ENCODE measurements at regions not wholly inside any gene's neighbourhood (a gene's known extent, or its start where the extent isn't known, plus 50 kb on each side); places are given as distances from the start of the nearest gene placed in this dataset.

DNA sequence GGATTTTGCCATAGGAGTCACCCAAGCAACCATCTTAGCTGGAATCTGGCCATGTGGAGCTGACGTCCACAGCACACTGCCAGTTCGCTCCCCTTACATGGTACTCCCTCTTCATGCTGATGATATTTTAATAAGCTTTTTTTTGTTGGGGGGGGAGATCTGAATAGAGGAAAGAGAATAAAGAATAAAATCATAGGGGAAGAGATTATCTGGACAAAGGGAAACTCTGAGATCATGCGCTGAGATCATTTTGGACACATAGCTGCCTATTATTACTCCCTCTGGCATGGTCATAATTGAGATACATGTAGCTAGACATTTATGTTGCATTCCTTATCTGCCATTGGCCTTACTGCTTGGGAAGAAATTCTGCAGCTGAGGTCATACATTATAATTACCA, 282.7 kb downstream of the HTR7 start:
- no peak for DNase-seq (ENCODE audit: low spot score)
- Histone ChIP-seq H3K4me3 (no peak overlapping the region), H3K27ac (no peak overlapping the region)
- TF ChIP-seq, protein P1, sequence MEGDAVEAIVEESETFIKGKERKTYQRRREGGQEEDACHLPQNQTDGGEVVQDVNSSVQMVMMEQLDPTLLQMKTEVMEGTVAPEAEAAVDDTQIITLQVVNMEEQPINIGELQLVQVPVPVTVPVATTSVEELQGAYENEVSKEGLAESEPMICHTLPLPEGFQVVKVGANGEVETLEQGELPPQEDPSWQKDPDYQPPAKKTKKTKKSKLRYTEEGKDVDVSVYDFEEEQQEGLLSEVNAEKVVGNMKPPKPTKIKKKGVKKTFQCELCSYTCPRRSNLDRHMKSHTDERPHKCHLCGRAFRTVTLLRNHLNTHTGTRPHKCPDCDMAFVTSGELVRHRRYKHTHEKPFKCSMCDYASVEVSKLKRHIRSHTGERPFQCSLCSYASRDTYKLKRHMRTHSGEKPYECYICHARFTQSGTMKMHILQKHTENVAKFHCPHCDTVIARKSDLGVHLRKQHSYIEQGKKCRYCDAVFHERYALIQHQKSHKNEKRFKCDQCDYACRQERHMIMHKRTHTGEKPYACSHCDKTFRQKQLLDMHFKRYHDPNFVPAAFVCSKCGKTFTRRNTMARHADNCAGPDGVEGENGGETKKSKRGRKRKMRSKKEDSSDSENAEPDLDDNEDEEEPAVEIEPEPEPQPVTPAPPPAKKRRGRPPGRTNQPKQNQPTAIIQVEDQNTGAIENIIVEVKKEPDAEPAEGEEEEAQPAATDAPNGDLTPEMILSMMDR (IDR thresholded peaks at IDR 0.05), result no peak

DNA sequence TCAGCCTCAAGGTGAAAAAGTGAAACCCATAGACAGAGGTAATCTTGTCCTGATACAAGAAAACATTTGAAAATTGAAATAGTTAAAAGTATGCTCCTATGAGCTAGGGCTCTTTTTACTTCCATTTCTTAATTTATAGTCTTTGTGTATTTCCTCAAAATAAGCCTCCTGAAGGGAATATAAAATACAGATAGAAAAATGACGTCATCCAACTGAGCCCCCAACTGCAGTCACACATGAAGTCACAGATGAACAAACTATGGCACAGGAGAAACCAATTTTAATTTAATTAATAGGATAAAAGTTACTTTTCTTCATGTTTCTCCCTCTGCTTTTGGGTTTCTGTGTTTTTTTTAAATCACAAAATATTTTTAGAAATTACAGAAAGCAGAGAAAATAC, 280.3 kb downstream of the HTR7 start:
- H3K27ac ChIP-seq, result no peak overlapping the region
- no peak for DNase-seq (ENCODE audit: low spot score)
- TF ChIP-seq, protein P1 (IDR thresholded peaks at IDR 0.05), result no peak

DNA sequence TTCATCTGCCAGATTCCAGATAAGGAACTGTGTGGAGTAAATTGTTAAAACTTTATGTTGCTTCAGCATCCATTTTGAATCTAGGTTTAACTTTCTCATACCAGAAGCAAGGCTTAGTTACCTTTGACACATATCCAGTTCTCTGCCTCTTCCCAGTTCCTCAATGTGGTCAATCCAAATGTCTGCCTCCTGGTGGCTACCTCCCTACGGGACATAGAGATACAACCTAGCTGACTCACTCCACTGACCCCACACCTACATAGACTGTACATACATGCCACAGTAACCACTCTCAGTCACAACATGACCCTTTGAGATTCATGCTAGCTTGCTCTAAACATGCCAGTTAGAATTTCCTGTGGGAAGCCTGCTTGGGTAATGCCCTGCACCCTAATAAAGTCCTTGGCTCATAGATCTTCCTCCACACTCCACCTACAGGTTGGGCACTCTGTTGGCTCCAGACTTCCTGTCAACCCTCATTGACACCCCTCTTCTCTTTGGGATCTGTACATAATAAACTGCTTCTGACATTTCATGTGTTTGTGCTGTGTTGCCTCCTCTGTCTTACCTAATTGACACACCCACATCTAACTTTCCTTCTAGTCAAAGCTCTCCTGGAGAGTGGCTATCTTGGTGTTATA, 278.1 kb downstream of the HTR7 start:
- DNase-seq (ENCODE audit: low spot score), result no peak
- H3K27ac ChIP-seq, result no peak overlapping the region
- TF ChIP-seq, protein P1 (IDR thresholded peaks at IDR 0.05), result no peak
- H3K4me3 ChIP-seq, result no peak overlapping the region

More for the DNA sequence above, 280.3 kb downstream of the HTR7 start:
- H3K4me3 ChIP-seq, result no peak overlapping the region

DNA sequence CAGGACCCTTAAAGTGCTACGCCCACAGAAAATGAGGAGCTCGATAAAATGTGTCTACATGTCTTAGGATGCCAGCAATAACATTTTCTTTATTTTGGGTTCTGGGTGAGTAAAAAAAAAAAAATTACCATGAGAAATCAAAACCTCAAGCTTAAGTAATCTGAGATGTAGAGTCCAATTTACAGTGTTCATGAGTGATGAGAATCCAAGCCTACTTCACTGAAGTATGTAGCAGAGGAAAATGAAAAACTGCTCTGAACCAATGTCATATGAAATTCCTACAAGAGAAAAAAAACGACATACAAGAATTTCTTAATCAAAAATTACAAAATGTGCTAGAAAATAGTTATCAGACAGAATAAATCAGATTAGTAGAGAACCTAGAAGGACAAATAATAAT, 274.4 kb downstream of the HTR7 start:
- Histone ChIP-seq H3K4me3 (no peak overlapping the region), H3K27ac (no peak overlapping the region)
- DNase-seq (ENCODE audit: low spot score), result no peak
- TF ChIP-seq, protein P1 (IDR thresholded peaks at IDR 0.05), result no peak

DNA sequence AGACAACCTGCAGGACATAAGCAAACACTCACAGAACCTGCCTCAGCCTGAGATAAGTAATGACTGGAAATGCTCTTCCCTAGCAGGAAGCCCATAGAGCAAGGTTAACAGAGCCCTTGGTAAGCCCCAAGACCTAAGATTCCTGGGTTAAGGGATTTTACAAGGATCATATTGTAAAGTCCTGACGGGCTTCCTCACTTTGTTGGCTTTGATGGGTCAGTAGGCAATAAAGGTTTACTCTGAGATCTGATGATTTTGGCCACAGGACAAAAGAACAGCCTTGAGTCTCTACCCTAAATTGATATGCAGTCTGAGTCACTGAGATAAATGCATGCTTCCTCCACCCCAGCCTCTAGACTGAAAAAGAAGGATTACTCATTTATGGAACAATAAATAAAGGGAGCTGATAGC, 270.8 kb downstream of the HTR7 start:
- DNase-seq (ENCODE audit: low spot score), result no peak
- TF ChIP-seq, protein P1 (IDR thresholded peaks at IDR 0.05), result no peak
- Histone ChIP-seq H3K27ac (no peak overlapping the region), H3K4me3 (no peak overlapping the region)

DNA sequence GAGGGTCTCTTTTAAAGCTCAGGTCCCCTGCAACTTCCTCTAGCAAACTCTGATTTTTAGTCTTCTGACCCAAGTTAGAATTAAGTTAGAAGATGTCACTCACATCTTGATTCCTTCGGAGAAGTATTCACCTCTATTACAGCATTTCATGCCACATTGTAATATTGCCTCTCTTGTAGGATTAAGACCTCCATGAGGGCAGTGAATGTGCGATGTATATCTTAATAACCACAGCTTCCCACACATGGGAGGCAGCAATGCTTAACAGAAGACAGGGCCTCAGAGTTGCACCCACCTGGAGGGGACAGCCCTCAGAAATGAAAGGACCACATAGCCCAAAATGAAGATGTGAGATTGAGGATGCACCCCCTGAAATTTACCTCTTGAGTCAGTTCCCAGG, 270.3 kb downstream of the HTR7 start:
- no peak for DNase-seq (ENCODE audit: low spot score)
- Histone ChIP-seq H3K4me3 (no peak overlapping the region), H3K27ac (no peak overlapping the region)
- TF ChIP-seq, protein P1 (IDR thresholded peaks at IDR 0.05), result no peak

DNA sequence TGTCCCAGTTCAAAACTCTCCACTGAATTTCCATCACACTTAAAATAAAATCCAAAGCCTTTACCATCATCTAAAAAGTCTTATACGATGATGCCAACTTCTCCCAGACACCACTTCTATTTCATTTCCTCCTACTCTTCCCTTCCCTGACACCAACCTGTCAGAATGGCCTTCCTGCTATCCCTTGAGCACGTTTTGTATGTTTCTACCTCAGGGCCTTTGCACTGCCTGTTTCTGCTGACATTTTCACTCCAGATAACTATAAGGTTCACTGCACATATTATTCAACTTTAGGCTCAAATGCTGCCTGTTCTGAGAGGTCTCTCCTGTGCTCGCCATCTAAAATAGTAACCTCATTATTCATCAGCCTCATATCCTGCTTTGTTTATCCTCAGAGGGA, 269.6 kb downstream of the HTR7 start:
- H3K4me3 ChIP-seq, result no peak overlapping the region
- no peak for DNase-seq (ENCODE audit: low spot score)
- no peak overlapping the region for H3K27ac ChIP-seq
- TF ChIP-seq, protein P1 (IDR thresholded peaks at IDR 0.05), result no peak
